ENCODE measurements at regions not wholly inside any gene's neighbourhood (a gene's known extent, or its start where the extent isn't known, plus 50 kb on each side); places are given as distances from the start of the nearest gene placed in this dataset.

GRCh38 chr5:167638816-167639215 lies 652.6 kb upstream of the WWC1 start:
- H3K79me2 ChIP-seq (ENCODE audit: insufficient read depth): peaks cover 22% of the 10 kb centered on the region
- TF ChIP-seq EZH2phosphoT487 (IDR thresholded peaks at IDR 0.05; ENCODE audit: insufficient read depth, low read depth) (no peak), EZH2 (IDR thresholded peaks at IDR 0.05; ENCODE audit: insufficient read depth, poor library complexity, severe bottlenecking) (no peak)
- H2AFZ ChIP-seq: peak overlapping the region; percentile 26; the same call in 1 of the 2 replicates
- DNase-seq: peak; percentile 39
- no peak overlapping the region for H3K4me3 ChIP-seq
- no peaks in the 10 kb centered on the region for H3K36me3 ChIP-seq (ENCODE audit: low read depth)
- no peaks in the 10 kb centered on the region for H3K27me3 ChIP-seq (replicated peaks; ENCODE audit: insufficient read depth)
- peaks cover 68% of the 10 kb centered on the region for H3K4me1 ChIP-seq (ENCODE audit: insufficient read depth)
- no peaks in the 10 kb centered on the region for H3K9me2 ChIP-seq (ENCODE audit: insufficient read depth)
- H3K4me2 ChIP-seq (ENCODE audit: unreplicated experiment): peak overlapping the region; percentile 36
- peaks cover 74% of the 10 kb centered on the region for H3F3A ChIP-seq (ENCODE audit: insufficient read depth)
- no peaks in the 10 kb centered on the region for H3K9me3 ChIP-seq (ENCODE audit: low read depth)
- no peaks in the 10 kb centered on the region for H4K20me1 ChIP-seq (ENCODE audit: insufficient read depth)
- peak overlapping the region; percentile 48 for H3K9ac ChIP-seq
- 1% methylated on average over 2 of the region's 2 CpGs for WGBS, 2 experiments (ENCODE audit: low coverage in 1 of 2, low lambda C conversion rate in 2 of 2, missing lambda C conversion rate in 2 of 2)
- in situ Hi-C loops (cut with MboI): no loop called here
- peak overlapping the region; percentile 79 for H3K27ac ChIP-seq

- in situ Hi-C loops (cut with MboI): no loop called here
- no peak for TF ChIP-seq EZH2 (IDR thresholded peaks at IDR 0.05; ENCODE audit: insufficient read depth, poor library complexity, severe bottlenecking)
- no peak for TF ChIP-seq EZH2phosphoT487 (IDR thresholded peaks at IDR 0.05; ENCODE audit: insufficient read depth, low read depth)
- no peaks in the 10 kb centered on the region for H3K9me3 ChIP-seq (ENCODE audit: low read depth)
- peak overlapping the region; percentile 48 for H3K9ac ChIP-seq
- no peak overlapping the region for H2AFZ ChIP-seq
- H3K9me2 ChIP-seq (ENCODE audit: insufficient read depth): no peaks in the 10 kb centered on the region
- peaks cover 22% of the 10 kb centered on the region for H3K79me2 ChIP-seq (ENCODE audit: insufficient read depth)
- H4K20me1 ChIP-seq (ENCODE audit: insufficient read depth): no peaks in the 10 kb centered on the region
- H3K36me3 ChIP-seq (ENCODE audit: low read depth): no peaks in the 10 kb centered on the region
- DNase-seq: peak; percentile 82
- peak overlapping the region; percentile 79 for H3K27ac ChIP-seq
- peaks cover 76% of the 10 kb centered on the region for H3F3A ChIP-seq (ENCODE audit: insufficient read depth)
- no peak overlapping the region for H3K4me3 ChIP-seq
- H3K4me2 ChIP-seq (ENCODE audit: unreplicated experiment): peak overlapping the region; percentile 36
- peaks cover 70% of the 10 kb centered on the region for H3K4me1 ChIP-seq (ENCODE audit: insufficient read depth)
- H3K27me3 ChIP-seq (replicated peaks; ENCODE audit: insufficient read depth): no peaks in the 10 kb centered on the region
- WGBS, 2 experiments (ENCODE audit: low coverage in 1 of 2, low lambda C conversion rate in 2 of 2, missing lambda C conversion rate in 2 of 2): 0% methylated on average over 1 of the region's 1 CpG
These were observed 652.2 kb upstream of the WWC1 start for GRCh38 chr5:167639273-167639672.

DNA sequence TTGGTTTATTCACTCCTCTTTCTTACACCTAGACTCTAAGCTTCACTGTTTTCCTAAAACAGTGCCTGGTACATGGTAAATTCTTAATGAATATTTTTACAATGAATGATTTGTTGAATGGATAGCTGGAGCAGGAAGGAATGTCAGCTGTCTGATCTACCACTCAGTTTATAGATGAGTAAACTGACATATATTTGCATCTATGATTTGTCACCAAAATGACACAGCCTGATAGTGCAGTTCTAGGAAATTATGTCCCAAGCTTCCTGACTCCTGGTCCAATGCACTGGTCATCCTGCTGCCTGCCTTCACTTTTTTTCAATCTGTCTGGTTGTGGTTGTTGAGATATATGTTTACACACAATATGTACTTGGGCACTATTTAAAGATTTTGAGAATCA lies 651.7 kb upstream of the WWC1 start:
- in situ Hi-C loops (cut with MboI): no loop called here
- DNase-seq: peak; percentile 69
- H3K27ac ChIP-seq: peak overlapping the region; percentile 79

DNA sequence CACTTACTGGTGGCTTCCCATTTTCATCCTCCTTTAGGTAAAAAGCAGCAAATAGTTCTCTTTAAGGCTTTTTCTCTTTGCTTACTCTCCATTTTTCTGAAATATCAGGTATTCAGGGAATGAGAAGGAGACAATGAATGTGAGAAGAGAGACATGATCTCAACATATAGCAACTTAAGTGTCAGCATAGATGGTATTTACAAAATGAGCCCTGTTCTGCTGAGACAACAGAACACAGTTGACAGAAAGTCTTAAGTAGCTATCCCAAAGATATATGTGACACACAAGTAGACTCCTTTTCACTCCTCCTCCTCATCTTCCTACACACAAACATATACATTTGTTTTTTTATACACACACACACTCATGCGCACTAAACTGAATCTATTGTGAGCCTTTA lies 649.3 kb upstream of the WWC1 start:
- 98 to 100% methylated on average over 1 of the region's 1 CpG for WGBS, 2 experiments (ENCODE audit: low coverage in 1 of 2, low lambda C conversion rate in 2 of 2, missing lambda C conversion rate in 2 of 2)
- H3K9me3 ChIP-seq (ENCODE audit: low read depth): no peaks in the 10 kb centered on the region
- H3K4me3 ChIP-seq: no peak overlapping the region
- no peak for TF ChIP-seq EZH2phosphoT487 (IDR thresholded peaks at IDR 0.05; ENCODE audit: insufficient read depth, low read depth)
- no peak for TF ChIP-seq EZH2 (IDR thresholded peaks at IDR 0.05; ENCODE audit: insufficient read depth, poor library complexity, severe bottlenecking)
- H3K9ac ChIP-seq: peak overlapping the region; percentile 70
- no peak overlapping the region for H3K4me2 ChIP-seq (ENCODE audit: unreplicated experiment)
- H4K20me1 ChIP-seq (ENCODE audit: insufficient read depth): no peaks in the 10 kb centered on the region
- H3K79me2 ChIP-seq (ENCODE audit: insufficient read depth): peaks cover 18% of the 10 kb centered on the region
- no peak overlapping the region for H2AFZ ChIP-seq
- no peak for DNase-seq
- in situ Hi-C loops (cut with MboI): no loop called here
- peaks cover 69% of the 10 kb centered on the region for H3F3A ChIP-seq (ENCODE audit: insufficient read depth)
- H3K9me2 ChIP-seq (ENCODE audit: insufficient read depth): no peaks in the 10 kb centered on the region
- H3K27ac ChIP-seq: peak overlapping the region; percentile 98
- no peaks in the 10 kb centered on the region for H3K36me3 ChIP-seq (ENCODE audit: low read depth)
- peaks cover 62% of the 10 kb centered on the region for H3K4me1 ChIP-seq (ENCODE audit: insufficient read depth)
- H3K27me3 ChIP-seq (replicated peaks; ENCODE audit: insufficient read depth): no peaks in the 10 kb centered on the region

More for the DNA sequence above, 651.7 kb upstream of the WWC1 start:
- Histone ChIP-seq H3K4me3 (no peak overlapping the region), H3K27me3 (replicated peaks; ENCODE audit: insufficient read depth) (no peaks in the 10 kb centered on the region), H3K36me3 (ENCODE audit: low read depth) (no peaks in the 10 kb centered on the region), H3F3A (ENCODE audit: insufficient read depth) (peaks cover 76% of the 10 kb centered on the region), H3K4me1 (ENCODE audit: insufficient read depth) (peaks cover 70% of the 10 kb centered on the region), H3K79me2 (ENCODE audit: insufficient read depth) (peaks cover 22% of the 10 kb centered on the region), H2AFZ (no peak overlapping the region), H3K9me3 (ENCODE audit: low read depth) (no peaks in the 10 kb centered on the region), H3K4me2 (ENCODE audit: unreplicated experiment) (peak overlapping the region; percentile 12), H3K9me2 (ENCODE audit: insufficient read depth) (no peaks in the 10 kb centered on the region), H3K9ac (peak overlapping the region; percentile 48), H4K20me1 (ENCODE audit: insufficient read depth) (no peaks in the 10 kb centered on the region)
- TF ChIP-seq EZH2 (IDR thresholded peaks at IDR 0.05; ENCODE audit: insufficient read depth, poor library complexity, severe bottlenecking): no peak
- TF ChIP-seq EZH2phosphoT487 (IDR thresholded peaks at IDR 0.05; ENCODE audit: insufficient read depth, low read depth): no peak
